HFF-Myc (cell line): ENCODE measurements at regions not wholly inside any gene's neighbourhood (a gene's known extent, or its start where the extent isn't known, plus 50 kb on each side); places are given as distances from the start of the nearest gene placed in this dataset.

ENCODE experiments used
- DNase-seq: peaks from one replicate; pipeline ENCODE4 v3.0.0-alpha.2; 2011; ENCODE audit warnings: low read depth; ENCODE audit errors: extremely low read depth
- H3K4me3 ChIP-seq: replicated peaks from 2 replicates; pipeline ENCODE4 v1.5.1; 2011; ENCODE audit warnings: low read depth, mild to moderate bottlenecking, control low read depth, low read length
- TF ChIP-seq, protein P1 (sequence below): IDR thresholded peaks from 2 replicates; pipeline ENCODE4 v1.5.1; 2012; ENCODE audit warnings: mild to moderate bottlenecking, low read depth, low read length, control low read depth; ENCODE audit errors: missing control alignments

DNA sequence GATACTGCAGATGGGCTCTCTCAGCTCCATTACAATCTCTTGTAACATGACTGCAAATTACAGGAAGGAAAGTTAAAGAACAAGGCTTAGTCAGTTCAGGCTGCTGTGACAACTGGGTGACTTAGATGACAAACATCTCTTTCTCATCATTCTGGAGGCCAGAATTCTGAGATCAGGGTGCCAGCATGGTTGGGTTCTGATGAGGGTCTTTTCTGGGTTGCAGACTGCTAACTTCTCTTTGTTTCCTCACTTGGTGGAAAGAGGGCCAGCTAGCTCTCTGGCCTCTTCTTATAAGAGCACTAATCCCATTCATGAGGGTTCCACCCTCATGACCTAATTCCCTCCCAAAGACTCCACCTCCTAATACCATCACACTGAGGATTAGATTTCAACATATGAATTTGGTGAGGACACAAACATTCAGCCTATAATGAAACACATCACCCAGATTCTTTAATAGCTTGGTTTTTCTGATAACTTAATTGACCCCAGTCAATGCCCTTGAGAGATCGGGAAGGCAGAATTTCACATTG lies 73.6 kb upstream of the MAMDC2 start:
- no peak for DNase-seq
- no peak overlapping the region for H3K4me3 ChIP-seq
- TF ChIP-seq, protein P1, sequence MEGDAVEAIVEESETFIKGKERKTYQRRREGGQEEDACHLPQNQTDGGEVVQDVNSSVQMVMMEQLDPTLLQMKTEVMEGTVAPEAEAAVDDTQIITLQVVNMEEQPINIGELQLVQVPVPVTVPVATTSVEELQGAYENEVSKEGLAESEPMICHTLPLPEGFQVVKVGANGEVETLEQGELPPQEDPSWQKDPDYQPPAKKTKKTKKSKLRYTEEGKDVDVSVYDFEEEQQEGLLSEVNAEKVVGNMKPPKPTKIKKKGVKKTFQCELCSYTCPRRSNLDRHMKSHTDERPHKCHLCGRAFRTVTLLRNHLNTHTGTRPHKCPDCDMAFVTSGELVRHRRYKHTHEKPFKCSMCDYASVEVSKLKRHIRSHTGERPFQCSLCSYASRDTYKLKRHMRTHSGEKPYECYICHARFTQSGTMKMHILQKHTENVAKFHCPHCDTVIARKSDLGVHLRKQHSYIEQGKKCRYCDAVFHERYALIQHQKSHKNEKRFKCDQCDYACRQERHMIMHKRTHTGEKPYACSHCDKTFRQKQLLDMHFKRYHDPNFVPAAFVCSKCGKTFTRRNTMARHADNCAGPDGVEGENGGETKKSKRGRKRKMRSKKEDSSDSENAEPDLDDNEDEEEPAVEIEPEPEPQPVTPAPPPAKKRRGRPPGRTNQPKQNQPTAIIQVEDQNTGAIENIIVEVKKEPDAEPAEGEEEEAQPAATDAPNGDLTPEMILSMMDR: no peak

DNA sequence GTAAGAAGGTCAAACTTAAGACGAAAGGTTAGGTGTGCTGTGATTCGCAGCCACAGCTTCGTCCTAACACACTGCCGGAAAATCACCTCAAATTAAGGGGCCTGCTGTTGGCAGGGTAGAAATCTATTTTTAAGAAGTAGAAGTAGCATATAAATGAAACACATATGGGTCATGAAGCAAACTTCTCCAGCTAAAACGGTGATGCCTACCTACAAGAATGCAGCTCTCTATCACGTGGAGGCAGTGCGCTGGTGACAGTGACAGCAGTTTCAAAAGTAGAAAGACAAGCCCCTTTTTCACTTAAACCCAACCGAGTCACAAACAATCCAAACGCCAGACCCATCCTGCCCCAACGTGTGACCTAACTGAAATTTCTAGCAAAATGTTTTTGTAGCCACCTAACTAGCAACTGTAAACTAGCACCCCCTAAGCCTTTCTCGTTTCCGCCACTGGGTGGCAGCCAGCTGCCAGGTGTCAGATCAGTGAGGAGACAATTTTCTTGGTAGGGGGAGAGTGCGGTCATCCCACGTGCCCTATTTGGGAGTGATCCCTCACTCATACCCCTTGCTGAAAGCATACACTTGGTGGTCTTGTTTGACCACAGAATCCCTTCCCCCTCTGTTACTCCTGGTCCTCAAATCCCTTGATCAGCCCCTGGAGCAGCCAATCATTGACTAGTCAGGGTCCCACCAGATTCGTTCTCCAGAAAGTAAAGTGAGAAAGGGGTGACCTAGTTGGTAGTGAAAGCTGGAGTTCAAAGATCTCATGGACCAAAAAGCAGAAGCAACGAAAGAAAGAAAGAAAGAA lies 71.8 kb upstream of the MAMDC2 start:
- TF ChIP-seq, protein P1: peak; percentile 90

DNA sequence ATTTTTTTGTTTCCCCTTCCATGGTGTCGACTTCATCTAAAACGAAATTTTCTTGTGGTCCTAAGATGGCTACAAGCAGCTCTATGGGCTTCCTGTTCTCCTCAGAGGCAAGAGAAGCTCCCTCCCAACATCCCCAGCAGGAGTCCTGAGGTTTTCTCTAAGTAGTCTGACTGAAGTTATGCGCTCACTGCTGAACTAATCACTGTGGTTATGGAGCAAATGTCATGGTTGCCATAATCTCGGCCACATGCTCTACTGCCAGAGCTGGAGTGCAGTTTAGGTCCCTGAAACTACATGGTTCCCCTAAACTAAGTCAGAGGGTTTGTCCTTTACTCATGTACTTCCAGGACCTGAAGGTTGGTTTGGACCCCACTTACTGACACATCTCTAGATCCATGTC lies 68.0 kb upstream of the MAMDC2 start:
- no peak for DNase-seq
- H3K4me3 ChIP-seq: no peak overlapping the region
- TF ChIP-seq, protein P1: no peak

More for the DNA sequence above, 71.8 kb upstream of the MAMDC2 start:
- no peak overlapping the region for H3K4me3 ChIP-seq
- peak; percentile 50 for DNase-seq

DNA sequence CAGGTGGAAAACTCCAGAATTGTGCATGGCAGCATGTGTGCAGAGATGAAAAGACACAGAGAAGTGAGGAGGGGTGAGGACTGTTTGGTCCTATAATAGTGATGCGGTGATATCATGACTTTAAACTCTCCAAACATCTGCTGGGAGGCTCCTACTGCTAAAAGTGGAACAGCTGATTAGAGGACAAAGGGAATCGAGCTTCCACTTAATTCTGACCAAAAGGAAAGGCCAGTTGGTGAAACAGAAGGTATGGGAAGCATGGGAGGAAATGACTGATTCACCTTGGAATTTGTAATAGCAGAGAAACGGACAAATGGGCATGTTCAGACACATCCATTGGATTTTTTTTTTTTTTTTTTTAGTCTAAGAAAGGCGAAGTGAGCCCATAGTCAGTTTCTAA lies 67.5 kb upstream of the MAMDC2 start:
- peak; percentile 94 for DNase-seq
- H3K4me3 ChIP-seq: no peak overlapping the region
- TF ChIP-seq, protein P1: no peak

DNA sequence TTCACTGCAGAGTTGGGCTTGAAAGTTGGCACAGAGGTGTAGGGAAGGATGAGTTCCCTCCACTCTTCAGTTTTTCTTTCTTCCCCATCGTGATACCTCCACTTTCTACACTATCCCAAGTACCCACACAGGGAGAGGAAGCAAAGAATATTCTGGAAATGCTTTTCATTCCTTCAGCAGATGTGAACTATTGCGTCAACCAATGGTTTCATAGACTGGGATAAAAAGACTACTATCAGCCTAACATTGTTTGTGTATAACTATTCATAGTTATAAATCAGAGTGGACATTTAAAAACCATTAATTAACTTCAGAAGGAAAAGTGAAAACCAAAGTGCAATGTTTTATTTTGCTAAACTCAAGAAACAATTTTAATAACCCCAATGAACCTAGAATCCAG lies 63.6 kb upstream of the MAMDC2 start:
- TF ChIP-seq, protein P1: no peak
- DNase-seq: no peak
- no peak overlapping the region for H3K4me3 ChIP-seq

DNA sequence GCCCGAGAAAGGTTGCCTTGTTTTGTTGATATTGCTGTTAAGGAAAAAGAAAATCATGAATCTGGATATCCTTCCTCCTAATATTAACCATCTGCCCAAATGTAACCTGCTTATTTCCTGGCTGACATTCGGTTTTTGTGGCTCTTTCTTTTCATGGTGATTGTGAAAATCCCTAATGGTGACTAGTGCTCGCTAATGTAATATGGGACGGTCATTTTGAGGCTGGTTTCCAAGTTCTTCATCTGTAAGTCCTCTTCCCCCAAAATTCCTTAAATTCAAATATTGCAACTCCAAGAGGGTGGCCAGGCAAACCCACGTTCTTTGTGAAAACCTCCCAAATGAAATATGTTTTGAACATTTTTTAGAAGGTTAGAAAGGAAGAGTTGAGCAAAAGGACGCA lies 63.1 kb upstream of the MAMDC2 start:
- no peak overlapping the region for H3K4me3 ChIP-seq
- TF ChIP-seq, protein P1: no peak
- DNase-seq: no peak
